GM12891 (cell line): ENCODE measurements at regions not wholly inside any gene's neighbourhood (a gene's known extent, or its start where the extent isn't known, plus 50 kb on each side); places are given as distances from the start of the nearest gene placed in this dataset.

ENCODE experiments used
- PAX5 ChIP-seq: IDR thresholded peaks from 2 replicates; pipeline ENCODE4 v1.6.1; 2011; ENCODE audit warnings: low read length, moderate library complexity, mild to moderate bottlenecking; ENCODE audit not compliant: insufficient read depth, severe bottlenecking
- POLR2A ChIP-seq: IDR thresholded peaks from 2 replicates; pipeline ENCODE4 v1.6.1; 2011; ENCODE audit warnings: low read depth, low read length, control low read depth
- POLR2AphosphoS5 ChIP-seq: IDR thresholded peaks from 2 replicates; pipeline ENCODE4 v1.6.1; 2011; ENCODE audit warnings: low read depth, low read length, control low read depth
- TAF1 ChIP-seq: IDR thresholded peaks from 2 replicates; pipeline ENCODE4 v1.6.1; 2011; ENCODE audit warnings: low read depth, low read length, control low read depth

DNA sequence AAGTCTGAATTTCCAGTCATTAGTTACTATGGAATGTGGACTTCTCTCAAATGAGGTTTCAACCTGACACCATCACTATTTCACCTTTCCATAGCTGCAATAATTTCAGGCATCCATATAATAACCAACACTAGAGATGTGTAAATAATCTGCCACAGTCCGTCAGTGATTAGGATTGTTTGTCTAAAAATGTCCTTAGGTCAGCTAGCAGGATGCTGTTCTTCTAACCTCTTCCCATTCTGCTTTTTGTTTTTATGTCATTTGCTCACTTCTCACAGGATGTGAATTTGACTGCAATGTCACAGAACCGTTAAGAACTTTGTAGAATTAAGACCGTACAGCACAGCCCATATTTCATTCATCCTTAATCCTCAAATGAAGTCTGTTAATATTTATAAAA, 166.4 kb upstream of the RASA1 start:
- TF ChIP-seq PAX5 = no peak
- no peak for TF ChIP-seq TAF1
- TF ChIP-seq POLR2A = no peak
- no peak for TF ChIP-seq POLR2AphosphoS5
